COLO668 (cell line): ENCODE measurements at regions not wholly inside any gene's neighbourhood (a gene's known extent, or its start where the extent isn't known, plus 50 kb on each side); places are given as distances from the start of the nearest gene placed in this dataset.

ENCODE experiments used
- DNase-seq: peaks from one replicate; lab custom pipeline; 2025; ENCODE audit not compliant: unreplicated experiment; lab: John Stamatoyannopoulos, UW

DNA sequence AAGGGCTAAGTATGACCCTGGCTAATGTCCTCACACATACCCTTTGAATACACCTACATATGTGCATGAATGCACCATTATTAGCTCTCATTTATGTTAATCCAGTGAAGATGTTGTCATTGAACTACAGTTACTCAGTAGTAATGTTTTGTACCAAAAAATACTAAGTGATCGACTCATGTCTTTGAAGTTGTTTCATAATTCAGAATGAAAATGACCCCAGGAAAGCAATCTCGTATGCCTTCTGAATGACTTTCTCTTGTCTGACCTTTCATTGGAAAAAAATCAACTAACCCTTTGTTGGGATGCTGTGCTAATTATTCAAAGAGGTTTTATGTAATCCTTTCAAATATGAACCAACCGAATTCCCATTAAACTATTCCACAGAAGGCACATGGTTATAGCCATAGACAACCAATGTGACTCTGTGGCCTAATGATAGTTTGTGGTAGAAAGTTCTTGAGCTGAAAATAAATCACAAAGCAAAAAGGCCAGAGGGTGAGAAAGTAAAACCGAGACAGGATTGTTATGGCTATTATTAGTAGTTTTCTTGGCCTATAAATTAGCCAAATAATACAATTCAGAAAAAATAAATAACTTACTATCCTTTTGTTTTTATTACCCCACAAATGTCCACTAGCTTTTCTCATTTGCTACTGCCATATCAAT, 86.8 kb upstream of the STARD13 start:
- no peak for DNase-seq

DNA sequence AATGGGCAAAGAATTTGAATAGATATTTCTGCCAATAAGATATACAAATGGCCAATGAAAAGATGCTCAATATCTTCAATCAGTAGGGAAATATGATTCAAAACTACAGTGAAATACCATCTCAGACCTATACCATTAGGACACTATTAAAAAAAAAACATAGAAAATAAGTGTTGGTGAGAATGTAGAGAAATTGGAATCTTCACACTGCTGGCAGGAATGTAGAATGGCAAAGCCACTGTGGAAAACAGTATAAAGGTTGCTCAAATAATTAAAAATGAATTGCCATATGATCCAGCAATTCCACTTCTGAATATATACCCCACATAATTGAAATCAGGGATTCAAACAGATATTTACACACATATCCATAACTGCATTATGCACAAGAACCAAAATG, 88.1 kb upstream of the STARD13 start:
- no peak for DNase-seq

DNA sequence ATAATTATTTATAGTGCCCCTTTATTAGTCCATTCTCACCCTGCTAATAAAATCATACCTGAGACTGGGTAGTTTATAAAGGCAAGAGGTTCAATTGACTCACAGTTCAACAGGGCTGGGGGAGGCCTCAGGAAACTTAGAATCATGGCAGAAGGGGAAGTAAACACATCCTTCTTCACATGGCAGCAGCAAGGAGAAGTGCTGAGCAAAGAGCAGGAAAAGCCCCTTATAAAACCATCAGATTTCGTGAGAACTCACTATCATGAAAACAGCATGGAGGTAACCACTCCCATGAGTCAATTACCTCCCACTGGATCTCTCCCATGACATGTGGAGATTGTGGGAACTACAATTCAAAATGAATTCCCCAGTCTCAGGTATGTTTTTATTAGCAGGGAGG, 89.9 kb upstream of the STARD13 start:
- no peak for DNase-seq

DNA sequence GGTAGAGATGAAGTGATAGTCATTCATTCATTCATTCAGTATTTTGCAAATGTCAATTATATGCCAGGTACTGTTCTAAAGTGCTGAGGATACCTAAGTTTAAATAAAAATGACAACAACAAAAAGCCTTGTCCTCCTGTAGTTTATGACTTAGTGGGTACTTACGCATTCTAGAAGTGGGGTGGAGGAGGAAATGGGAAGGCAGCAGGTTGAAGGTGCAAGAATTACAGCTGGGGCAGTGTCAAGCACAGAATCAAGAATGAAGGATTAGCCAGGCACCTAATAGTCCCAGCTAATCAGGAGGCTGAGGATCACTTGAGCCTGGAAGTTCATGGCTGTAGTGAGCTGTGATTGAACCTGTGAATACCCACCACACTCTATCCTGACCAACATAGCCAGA, 90.7 kb upstream of the STARD13 start:
- DNase-seq: no peak

DNA sequence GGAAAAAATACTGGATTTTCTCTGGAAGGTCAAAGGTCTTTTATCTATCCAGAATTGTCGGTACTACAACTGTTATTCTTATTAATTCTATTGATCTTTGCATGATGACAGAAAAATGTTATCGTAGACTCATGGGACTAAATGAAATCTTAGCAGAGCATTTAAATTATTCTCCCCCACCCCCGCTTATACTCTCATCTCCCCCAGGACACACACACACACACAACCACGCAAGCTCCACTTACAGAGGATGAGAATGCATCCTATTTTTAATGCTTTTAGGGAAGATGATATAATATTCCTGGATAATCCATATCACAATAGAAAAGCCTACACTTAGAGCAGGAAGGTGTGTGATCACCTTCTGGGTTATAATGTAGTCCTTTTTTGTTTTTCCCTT, 91.9 kb upstream of the STARD13 start:
- DNase-seq: no peak

DNA sequence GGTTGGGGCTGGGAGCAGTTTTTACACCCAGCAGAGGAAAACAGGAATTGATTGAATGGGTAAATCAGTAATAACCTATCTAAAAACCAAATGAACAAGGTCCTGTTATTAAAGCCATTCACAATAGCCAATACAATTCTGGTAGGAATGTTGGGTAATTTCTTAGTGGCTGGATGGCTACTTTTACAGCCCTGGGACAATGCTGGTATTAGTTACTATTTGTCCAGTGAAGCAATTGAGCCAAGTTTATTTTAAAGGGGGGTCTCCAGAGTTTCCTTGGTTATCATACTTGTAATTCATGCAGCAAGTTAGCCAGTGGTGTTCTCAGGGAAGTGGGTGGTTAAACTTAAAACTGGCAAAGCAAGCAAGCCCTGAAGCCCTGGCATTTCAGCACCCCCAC, 92.3 kb upstream of the STARD13 start:
- DNase-seq: no peak

DNA sequence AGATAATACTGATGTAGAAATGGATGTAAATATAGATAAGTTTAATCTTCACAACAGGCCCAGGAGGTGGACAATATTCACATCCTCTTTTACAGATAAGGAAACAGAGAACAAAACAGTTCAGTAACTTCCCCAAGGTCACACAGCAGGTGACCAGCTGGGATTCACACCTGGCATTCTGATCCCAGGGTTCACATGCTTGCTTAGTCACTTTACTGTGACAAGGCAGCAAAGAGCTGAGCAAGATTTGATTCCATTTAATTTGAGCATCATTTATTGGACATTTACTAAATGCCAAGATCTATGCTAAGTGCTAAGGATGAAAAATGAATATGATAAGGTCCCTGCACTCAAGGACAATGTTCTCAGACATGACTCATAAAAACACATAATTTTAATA, 94.1 kb upstream of the STARD13 start:
- peak; percentile 66 for DNase-seq

DNA sequence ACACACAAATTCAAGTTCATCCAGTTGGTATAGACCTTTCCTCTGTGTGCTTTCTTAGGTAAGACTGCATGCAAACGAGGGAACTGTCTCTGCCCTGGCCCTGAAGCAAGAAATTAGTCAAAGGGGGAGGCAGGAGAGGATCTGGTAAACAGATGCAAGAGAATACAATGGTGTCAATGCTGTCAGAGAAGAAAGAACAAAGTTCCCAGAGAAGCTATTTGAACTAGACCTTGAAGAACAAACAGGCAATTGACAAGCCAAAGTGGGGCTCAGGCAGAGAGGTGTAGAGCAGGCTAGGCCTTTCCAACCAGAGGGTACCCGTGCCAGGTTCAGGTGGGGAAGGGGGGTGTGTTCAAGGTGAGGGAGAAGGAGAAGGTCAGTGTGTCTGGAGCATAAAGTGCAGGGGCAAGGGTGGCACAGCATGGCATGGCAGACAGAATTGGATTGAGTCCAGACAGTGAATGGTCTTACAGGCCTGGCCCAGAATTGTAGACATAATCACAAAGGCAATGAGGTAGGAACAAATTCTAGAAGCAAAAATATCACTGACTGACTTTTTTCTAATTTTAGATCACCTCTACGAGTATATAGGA, 95.0 kb upstream of the STARD13 start:
- no peak for DNase-seq

DNA sequence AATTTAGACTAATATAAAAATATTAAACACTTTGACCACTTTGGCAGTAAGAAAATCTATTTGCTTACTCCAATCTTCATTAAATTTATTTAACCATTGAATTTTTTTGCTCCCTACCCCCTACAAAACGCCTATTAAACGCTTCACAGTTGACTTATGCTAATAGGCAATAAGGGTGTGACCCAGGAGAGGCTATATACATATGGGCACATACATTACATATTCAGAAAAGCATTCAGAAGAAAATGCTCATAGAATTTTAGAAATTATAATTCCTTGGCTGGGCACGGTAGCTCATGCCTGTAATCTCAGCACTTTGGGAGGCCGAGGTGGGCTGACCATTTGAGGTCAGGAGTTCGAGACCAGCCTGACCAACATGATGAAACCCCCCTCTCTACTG, 95.6 kb upstream of the STARD13 start:
- no peak for DNase-seq

DNA sequence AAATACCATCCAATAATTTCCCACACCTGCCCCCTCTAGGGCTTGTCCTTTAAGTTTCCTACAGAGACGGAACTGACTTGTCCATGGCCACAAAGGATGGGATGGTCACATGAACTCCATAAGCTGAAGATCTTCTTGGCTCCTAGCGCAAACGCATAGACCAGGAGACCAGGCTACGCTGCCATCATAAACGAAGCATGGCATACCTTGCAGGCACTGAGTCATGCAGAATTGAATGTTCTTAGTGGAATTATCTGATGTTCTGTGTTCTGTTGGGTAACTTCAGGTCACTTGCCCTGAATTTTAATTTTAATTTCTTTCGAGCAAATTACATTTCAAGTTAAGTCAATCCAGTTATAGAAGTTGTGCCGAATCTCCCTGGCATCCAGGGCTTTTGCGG, 96.4 kb upstream of the STARD13 start:
- no peak for DNase-seq

DNA sequence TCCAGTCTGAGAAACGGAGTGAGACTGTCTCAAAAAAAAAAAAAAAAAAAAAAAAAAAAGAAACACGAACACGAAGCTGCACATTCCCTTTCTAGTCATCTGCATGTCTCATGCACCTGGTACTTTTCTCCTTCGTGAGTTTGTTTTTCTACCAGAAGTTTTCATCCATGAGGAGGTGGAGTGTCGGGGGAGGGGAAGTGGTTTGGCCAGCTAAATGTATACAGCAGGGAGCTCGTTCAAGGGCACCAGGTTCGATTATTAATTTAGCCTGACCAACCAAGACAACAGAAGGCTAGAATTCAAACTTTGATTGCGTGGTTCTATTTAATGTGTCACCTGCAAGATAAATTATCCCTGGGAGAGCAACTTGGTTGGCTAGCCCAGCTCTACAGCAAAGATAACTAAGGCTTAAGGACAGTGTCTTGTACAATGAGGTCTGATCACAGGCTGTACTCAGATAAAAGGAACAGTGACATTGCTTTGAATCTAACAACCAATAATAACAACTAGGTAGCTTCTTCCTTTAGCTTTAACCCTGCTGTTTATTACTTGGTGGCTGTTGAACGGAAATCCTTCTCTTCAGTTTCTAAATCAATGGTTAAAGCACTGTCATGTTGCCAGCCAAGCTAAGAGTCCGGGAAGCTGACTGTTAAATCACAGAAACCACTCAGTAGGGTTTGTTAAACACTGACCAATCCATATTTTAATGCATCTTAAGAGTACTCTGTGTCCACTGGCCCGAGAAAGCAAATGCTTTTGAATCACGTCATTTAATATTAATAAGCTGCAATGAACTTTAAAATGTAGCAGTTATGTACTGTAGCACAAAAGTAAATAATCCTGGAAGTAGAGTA, 98.4 kb upstream of the STARD13 start:
- no peak for DNase-seq

DNA sequence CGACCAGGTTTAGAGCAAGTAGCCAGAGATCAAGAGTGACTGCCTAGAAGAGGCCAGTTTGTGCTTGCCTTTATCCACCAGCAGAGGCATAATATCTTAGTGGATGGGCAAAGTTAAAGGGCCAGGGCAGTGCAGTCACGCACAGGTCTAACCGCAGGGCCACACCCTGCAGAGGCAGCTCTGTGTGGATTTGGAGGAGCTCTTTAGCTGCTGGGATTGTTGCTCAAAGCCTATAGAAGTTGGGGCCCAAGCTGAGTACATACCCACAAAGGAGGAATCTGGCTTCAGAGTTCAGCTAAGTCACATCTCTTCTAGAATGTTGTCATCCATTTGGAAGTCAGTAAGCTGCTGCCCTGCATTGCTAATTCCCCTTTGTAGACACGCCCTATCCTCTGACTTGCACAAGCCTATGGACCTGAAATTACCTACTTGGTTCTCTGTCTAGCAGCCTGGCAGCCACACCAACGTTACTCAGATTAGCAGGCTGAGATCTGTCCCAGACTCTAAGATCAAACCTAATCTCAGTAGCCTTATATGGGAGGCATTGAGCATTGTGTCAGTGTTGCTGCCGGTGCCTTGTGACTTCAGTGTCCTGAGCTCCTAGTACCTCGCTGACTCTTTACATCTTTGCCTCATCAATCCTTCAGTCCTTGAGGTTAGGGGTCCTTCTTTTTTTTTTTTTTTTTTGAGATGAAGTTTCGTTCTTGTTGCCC, 102.9 kb upstream of the STARD13 start:
- DNase-seq: no peak

DNA sequence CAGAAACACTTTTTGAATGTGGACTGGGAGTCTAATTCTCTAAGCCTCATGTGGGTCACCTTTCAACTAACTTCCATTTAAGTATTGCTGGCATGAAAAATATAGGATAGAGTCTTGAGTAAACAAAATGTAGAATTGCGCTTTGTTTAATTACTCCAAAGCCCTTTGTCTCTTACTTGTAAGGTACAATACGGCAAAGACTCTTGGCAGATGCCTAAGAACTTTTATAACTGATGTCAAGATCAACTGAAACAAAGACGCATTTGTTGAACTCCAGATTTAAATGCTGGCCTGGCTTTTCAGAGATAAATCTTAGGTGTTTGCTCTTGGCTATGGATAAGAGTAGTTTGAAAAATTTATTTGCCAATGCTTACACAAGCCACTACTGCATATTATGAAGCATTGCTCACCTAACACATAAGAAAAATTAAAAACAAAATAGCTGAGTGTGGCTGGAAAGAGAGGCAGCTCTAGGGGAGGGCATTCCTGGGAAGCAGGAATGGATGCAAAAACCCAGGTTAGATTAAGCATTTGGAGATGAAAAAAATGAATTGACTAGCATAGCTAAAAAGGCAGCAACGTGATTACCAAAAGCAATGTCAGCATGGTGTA, 107.3 kb upstream of the STARD13 start:
- no peak for DNase-seq

DNA sequence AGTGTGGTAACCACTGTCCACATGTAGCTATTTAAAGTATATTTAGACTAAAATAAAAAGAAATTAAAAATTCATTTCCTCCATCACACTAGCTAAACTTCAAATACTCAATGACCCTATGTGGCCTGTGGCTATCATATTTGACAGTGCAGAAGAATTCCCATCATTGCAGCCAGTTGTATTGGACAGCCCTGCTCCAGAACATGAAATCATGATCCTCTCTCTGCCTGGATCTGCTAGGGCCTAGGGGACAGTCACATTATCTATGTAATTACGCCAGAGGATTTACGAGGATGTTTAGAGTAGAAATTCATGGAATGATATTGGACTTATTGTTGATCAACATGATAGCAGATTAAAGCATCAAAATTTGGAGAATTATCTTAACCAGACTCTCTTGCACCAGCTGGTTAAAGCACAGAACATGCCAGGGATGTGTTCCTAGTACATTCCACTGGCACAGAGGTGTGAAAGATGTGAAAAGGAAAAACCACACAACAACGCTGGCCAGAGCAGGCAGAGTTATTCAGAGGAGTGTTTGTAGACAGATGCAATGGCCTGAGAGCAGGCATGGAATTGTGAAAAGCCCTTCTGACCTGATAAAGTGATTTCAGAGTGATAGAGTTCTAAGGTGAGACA, 108.9 kb upstream of the STARD13 start:
- no peak for DNase-seq

DNA sequence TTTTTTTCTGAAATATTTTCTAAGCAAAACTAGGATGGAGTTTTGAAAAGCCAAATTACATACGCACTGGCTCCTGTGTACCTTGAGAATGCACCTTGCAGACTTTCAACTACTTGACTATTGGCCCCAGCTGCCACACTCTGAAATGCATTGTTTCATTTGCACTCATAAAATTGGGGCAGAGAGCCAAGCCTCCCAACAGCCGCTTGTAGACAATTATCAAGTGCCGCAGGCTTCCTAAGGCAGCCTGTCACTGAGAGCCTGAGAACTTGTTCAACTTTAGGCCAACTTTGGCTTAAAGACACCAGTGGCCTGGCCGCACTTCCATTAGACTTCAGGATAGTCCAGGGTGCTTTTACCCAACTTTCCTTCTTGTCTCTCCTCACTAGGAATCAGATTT, 115.7 kb upstream of the STARD13 start:
- DNase-seq: no peak

DNA sequence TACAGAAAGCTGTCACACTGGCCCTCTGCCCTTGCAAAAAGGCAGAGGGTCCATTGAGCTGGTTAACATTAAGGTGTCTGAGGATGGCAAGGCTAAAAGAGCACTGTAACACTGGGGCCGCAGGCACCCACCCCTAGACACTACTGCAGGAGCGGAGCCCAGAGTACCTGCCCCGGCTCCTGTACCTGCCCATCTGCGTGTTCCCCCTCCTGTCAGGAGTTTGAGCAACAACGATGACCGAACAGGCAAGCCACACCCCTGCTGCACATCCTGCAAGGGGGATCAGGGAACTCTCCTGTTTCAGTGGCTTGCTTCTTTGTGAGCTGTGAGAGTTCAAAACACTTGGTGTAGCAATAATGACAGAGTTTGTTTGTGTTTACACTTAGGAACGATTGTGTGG, 117.4 kb upstream of the STARD13 start:
- no peak for DNase-seq

DNA sequence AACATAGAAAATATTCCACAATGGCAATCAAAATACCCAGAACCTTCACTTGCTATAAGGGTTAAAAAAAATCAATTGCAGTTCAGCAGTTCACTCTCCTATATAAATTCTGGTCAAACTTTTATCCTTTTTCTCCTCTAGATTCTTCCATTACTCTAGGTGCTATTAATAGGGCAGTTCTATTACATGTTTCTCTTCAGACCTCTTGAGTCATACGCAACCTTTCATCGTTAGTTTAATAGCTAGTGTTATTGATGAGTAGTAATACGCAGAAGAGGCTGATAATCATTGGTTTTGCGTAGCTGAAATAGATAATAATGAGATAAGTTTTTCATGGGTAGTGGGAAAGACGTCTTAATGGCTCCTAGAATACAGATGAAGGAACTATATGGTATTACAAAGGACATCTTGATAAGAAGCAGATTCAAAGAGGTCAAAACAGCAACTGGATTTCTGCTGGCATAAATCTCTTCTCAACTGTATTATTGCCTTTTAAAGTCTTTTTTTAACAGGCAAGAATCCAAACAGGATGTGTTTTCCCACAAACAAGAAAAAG, 118.3 kb upstream of the STARD13 start:
- DNase-seq: no peak

DNA sequence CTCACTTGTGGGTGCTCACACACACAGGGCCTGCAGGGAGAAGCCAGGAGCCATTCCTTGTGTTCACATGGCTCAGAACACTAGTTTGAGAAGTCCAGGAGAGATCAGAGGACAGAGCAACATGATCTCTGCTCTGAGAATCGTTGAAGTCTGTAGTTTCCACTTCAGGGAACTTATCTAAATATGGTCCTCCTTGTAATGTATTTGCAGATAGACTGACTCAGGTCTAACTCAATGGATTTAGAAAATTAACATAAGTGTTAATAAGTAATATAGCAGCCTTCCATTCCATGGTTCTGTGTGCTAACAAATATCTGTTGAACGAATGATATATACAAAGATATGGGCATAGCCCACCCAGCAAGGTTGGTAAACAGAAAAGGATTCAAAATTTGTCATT, 119.8 kb upstream of the STARD13 start:
- no peak for DNase-seq

DNA sequence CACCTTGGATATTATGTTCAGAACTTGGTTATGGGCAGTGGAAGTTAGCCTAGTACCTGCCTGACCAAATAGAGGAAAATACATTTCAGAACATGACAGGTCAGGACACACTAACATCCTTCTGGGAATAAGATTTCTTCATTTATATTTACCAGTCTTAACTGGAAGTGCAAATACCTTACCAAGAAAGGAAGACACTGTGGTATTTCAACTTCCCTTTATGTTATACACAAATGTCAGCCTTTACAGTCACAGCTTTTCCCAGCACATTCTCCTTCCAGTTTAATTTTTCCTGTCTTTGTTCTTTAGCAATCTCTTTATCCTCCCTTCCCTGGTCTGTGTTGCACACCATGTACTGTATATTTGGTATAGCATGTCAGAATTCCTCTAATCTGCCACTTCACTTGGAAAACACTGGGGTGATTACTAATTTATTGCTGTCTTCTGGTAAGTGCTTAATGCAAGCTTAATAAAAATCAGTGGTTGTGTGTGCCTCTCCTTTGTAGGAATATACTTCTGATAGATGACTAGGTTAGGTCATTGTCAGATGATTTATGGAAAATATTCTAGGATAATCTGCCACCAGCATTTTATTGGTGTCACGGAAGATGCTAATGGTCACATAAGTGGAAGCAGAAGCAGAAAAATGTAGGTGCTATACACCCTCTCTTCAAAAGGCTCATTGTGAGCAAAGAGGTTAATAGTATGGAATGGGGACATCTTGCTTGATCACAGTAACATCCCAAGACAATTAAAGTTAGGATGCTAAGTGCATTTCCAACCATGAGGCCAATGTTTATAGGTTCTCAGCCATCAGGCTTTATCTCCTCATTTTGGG, 124.3 kb upstream of the STARD13 start:
- DNase-seq: no peak

DNA sequence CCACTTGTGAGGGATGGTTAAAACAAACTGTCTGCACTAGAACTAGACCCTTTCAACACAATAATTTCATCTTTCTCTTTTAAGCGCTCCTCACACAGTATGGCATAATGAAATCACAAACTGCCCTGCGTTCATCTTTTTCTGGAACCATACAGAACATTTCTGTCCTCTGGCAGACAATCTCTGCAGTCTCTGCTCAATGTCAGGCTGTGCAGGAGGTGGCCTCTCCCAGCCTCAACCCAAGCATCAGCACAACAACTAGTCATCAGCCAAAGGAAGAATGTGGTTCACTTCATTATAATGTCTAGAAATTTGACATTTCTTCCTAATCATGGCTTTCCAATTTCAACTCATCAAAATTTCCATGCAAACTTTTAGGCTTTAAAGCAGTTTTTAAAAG, 125.1 kb upstream of the STARD13 start:
- no peak for DNase-seq
